Activated B cell treated with CpG ODN at 0.5 μM for 24 hours (primary cell): ENCODE measurements at regions not wholly inside any gene's neighbourhood (a gene's known extent, or its start where the extent isn't known, plus 50 kb on each side); places are given as distances from the start of the nearest gene placed in this dataset.
A peak's percentile ranks its signal among the peaks of the same experiment; 100 is the strongest.

Source experiments
- ATAC-seq: fragments of 200-7000 bp; cut with Tn5 transposase; one replicate; pipeline ENCODE4 v1.10.0; 2021; ENCODE audit warnings: low read depth, mild to moderate bottlenecking, moderate library complexity
- CTCF ChIA-PET: fragments of 350-600 bp; sonication (Branson Sonifier 250); formaldehyde crosslinking; loops from one replicate; lab custom pipeline; 2021; ENCODE audit warnings: antibody characterized with exemption; lab: Charles Lee
- POLR2A ChIA-PET: fragments of 350-600 bp; sonication (Branson Sonifier 250); formaldehyde crosslinking; loops from one replicate; lab custom pipeline; 2021; ENCODE audit warnings: antibody characterized with exemption; lab: Charles Lee
- DNase-seq: peaks from one replicate; pipeline ENCODE4 v3.0.0; 2022
- H3K27ac Mint-ChIP-seq: one replicate; pipeline ENCODE4 v1.8.0; 2020; ENCODE audit warnings: mixed read lengths
- H3K27me3 Mint-ChIP-seq: one replicate; pipeline ENCODE4 v1.8.0; 2021; ENCODE audit warnings: mixed read lengths
- H3K36me3 Mint-ChIP-seq: one replicate; pipeline ENCODE4 v1.8.0; 2021; ENCODE audit warnings: low read depth, mixed read lengths
- H3K4me1 Mint-ChIP-seq: one replicate; pipeline ENCODE4 v1.8.0; 2021; ENCODE audit warnings: mixed read lengths
- H3K4me3 Mint-ChIP-seq: one replicate; pipeline ENCODE4 v1.8.0; 2020; ENCODE audit warnings: mild to moderate bottlenecking, mixed read lengths
- H3K9me3 Mint-ChIP-seq: one replicate; pipeline ENCODE4 v1.8.0; 2020; ENCODE audit warnings: mixed read lengths
- CTCF ChIP-seq: fragments of 200-600 bp; IDR thresholded peaks from one replicate; pipeline ENCODE4 v1.8.0; 2022; ENCODE audit warnings: antibody characterized with exemption, mild to moderate bottlenecking
- intact Hi-C: fragments of 100-400 bp; cut with micrococcal nuclease; formaldehyde crosslinking; loops from one replicate; pipeline ENCODE4 v1.15.1; 2024

- DNase-seq (no peak), ATAC-seq (peak; percentile 48)
- ChIA-PET POLR2A (interaction anchor here (0.6 to 9.1 kb wide), 15 partner anchors 10 to 104 kb away, joined by 3 to 100 read pairs (median 7); no protein-coding TSS in a partner anchor), CTCF (interaction anchor here (0.6 to 5.9 kb wide), 8 partner anchors 12 to 102 kb away, joined by 3 to 29 read pairs (median 4); no protein-coding TSS in a partner anchor)
- intact Hi-C loops, result loop anchor here (1.0 to 2.0 kb wide), 4 partner anchors 13 to 66 kb away; no protein-coding TSS in a partner anchor
- H3K4me3 Mint-ChIP-seq, result peak overlapping the region; percentile 66
- no peaks in the 10 kb centered on the region for H3K9me3 Mint-ChIP-seq
- no peak for TF ChIP-seq CTCF
- H3K27me3 Mint-ChIP-seq, result no peaks in the 10 kb centered on the region
- no peaks in the 10 kb centered on the region for H3K36me3 Mint-ChIP-seq
- H3K27ac Mint-ChIP-seq, result peak overlapping the region; percentile 88
- peaks cover 96% of the 10 kb centered on the region for H3K4me1 Mint-ChIP-seq
These were observed 98.8 kb downstream of the DAD1 start for GRCh38 chr14:22489957-22490950.

GRCh38 chr14:22489244-22489545 is 99.8 kb downstream of the DAD1 start:
- H3K4me3 Mint-ChIP-seq, result peak overlapping the region; percentile 66
- H3K27ac Mint-ChIP-seq, result peak overlapping the region; percentile 88
- no peak for TF ChIP-seq CTCF
- H3K36me3 Mint-ChIP-seq, result no peaks in the 10 kb centered on the region
- intact Hi-C loops, result no loop called here
- ChIA-PET POLR2A (interaction anchor here (1.0 to 9.1 kb wide), 11 partner anchors 9 to 81 kb away, joined by 3 to 100 read pairs (median 9); no protein-coding TSS in a partner anchor), CTCF (interaction anchor here (0.6 to 5.9 kb wide), 7 partner anchors 11 to 101 kb away, joined by 3 to 29 read pairs (median 4); no protein-coding TSS in a partner anchor)
- DNase-seq (no peak), ATAC-seq (no peak)
- no peaks in the 10 kb centered on the region for H3K9me3 Mint-ChIP-seq
- H3K27me3 Mint-ChIP-seq, result no peaks in the 10 kb centered on the region
- peaks cover 96% of the 10 kb centered on the region for H3K4me1 Mint-ChIP-seq

GRCh38 chr14:22488522-22489243 is 100.3 kb downstream of the DAD1 start:
- Mint-ChIP-seq H3K4me1 (peaks cover 96% of the 10 kb centered on the region), H3K36me3 (no peaks in the 10 kb centered on the region), H3K9me3 (no peaks in the 10 kb centered on the region), H3K4me3 (peak overlapping the region; percentile 66), H3K27ac (peak overlapping the region; percentile 88), H3K27me3 (no peaks in the 10 kb centered on the region)
- ATAC-seq (no peak), DNase-seq (no peak)
- ChIA-PET POLR2A (interaction anchor here (1.0 to 9.1 kb wide), 13 partner anchors 9 to 78 kb away, joined by 3 to 100 read pairs (median 5); no protein-coding TSS in a partner anchor), CTCF (interaction anchor here (1.1 to 5.9 kb wide), 5 partner anchors 10 to 100 kb away, joined by 3 to 29 read pairs (median 5); no protein-coding TSS in a partner anchor)
- intact Hi-C loops, result no loop called here
- TF ChIP-seq CTCF, result no peak

- ATAC-seq (no peak), DNase-seq (no peak)
- H3K27ac Mint-ChIP-seq, result peak overlapping the region; percentile 88
- H3K36me3 Mint-ChIP-seq, result no peaks in the 10 kb centered on the region
- H3K9me3 Mint-ChIP-seq, result no peaks in the 10 kb centered on the region
- no peak for TF ChIP-seq CTCF
- H3K4me3 Mint-ChIP-seq, result no peak overlapping the region
- POLR2A ChIA-PET, result interaction anchor here (1.0 to 9.1 kb wide), 7 partner anchors 8 to 69 kb away, joined by 3 to 100 read pairs (median 9); no protein-coding TSS in a partner anchor
- intact Hi-C loops, result no loop called here
- CTCF ChIA-PET, result interaction anchor here (3.9 to 6.7 kb wide), 2 partner anchors 14 to 68 kb away, joined by 22 to 32 read pairs; no protein-coding TSS in a partner anchor
- peaks cover 97% of the 10 kb centered on the region for H3K4me1 Mint-ChIP-seq
- no peaks in the 10 kb centered on the region for H3K27me3 Mint-ChIP-seq
These were observed 101.1 kb downstream of the DAD1 start for GRCh38 chr14:22487941-22488340.
